Fibroblast of skin of abdomen (primary cell): ENCODE measurements at regions not wholly inside any gene's neighbourhood (a gene's known extent, or its start where the extent isn't known, plus 50 kb on each side); places are given as distances from the start of the nearest gene placed in this dataset.
"Not testable (repeated sequence)": the region's sequence is repeated elsewhere in the genome, so short reads cannot be mapped to it uniquely, and the experiment has no call there.

Source experiments
- DNase-seq: peaks from one replicate; pipeline ENCODE4 v3.0.0-alpha.2; 2013

DNA sequence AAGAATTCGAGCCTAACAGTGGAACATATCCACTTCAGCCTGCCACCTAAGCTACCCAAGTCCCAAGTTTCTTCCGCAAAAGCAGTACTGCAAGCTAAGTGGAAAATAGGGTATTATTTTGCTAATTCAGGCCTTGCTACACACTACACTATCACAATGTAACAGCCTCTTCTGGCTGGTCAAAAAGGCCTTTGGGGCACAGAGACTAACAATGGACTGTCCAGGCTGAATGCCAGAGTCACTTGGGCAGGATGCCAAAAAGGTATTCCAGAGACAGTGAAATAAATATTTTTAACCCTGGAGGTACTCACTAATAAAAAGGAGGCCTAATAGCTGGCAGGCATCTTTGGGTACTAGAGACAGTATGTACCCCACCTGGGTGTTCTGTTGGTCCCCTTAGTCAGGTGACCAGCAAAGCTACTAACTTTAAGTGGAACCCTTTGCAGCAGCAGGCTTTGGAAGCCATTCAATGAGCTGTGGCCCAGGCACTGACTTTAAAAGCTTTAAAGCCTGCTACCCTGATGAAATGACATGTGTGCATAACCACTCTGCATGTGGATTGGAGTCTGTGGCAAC lies 692.1 kb downstream of the HTR1B start:
- no peak for DNase-seq

DNA sequence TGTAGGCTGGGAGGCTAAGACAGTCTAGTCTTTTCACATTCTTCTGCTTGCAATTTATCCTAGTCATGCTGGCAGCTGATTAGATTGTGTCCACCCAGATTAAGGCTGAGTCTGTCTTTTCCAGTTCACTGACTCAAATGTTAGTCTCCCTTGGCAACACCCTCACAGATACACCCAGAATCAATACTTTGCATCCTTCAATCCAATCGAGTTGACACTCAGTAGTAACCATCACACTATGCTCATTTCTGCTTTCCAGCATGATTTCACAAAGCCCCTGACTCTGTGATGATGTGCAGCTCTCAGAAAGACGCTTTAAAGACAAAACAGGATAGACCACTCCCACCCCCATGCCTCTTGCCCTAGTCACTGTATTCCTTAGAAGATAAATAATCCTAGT lies 693.0 kb downstream of the HTR1B start:
- no peak for DNase-seq

DNA sequence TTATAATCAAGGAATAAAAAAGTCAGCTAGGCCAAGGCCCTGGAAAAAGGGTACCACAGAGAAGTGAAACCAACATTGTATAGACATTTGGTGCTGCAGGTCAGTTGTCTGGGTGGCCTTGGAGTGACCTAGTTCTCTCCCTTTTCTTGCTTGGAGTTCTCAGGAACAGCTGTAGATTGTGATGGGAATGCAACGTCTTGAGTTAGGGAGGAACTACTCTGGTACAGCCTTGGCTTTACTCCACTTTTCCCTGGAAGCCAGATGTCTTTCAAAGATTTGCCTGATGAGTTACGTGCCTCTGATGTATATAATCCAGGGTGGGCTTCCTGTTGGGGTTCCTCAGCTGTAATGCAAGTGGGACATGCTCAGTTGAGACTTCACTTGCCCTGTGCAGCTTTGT lies 694.7 kb downstream of the HTR1B start:
- DNase-seq, result no peak

DNA sequence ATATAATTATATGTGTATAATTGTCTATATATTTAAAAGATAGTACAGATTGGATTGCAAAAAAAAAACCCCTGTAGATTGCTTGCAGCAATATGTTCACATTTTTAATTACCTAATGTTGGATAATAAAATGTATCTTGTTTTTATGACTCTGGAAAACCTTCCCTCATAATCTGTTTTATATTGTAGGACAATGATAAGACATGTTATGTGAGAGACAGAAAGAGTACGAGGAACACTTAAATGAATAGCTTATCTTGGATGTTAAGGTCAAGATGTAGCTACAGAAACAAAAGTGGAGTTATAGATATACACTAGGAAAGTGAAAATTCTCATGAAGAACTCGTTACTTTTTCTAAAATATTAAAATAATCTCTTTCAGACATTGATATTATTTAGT lies 691.6 kb upstream of the IMPG1 start:
- no peak for DNase-seq

DNA sequence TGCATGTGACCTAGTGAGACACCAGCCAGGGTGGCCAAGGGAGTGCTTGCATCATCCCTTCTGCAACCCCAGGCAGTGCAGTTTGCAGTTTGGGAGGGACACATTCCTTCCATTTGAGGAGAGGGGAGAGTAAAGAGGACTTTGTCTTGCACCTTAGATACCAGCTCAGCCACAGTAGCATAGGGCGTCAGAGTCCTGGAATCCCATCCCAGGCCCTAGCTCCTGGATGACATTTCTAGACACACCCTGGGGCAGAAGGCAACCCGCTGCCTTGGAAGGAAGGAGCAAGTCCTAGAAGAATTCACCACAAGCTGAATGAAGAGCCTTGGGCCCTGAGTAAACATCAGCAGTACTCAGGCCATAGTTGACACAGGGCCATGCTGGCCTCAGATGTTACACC lies 680.4 kb upstream of the IMPG1 start:
- DNase-seq, result no peak

DNA sequence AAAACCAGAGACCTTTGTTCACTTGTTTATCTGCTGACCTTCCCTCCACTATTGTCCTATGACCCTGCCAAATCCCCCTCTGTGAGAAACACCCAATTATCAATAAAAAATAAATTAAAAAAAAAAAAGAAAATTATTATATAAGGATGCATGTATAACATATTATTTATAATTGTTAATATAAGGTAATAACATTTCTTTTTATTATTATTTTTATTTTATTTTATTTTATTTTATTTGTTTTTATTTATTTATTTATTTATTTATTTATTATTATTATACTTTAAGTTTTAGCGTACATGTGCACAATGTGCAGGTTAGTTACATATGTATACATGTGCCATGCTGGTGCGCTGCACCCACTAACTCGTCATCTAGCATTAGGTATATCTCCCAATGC lies 672.9 kb upstream of the IMPG1 start:
- not testable (repeated sequence) for DNase-seq

DNA sequence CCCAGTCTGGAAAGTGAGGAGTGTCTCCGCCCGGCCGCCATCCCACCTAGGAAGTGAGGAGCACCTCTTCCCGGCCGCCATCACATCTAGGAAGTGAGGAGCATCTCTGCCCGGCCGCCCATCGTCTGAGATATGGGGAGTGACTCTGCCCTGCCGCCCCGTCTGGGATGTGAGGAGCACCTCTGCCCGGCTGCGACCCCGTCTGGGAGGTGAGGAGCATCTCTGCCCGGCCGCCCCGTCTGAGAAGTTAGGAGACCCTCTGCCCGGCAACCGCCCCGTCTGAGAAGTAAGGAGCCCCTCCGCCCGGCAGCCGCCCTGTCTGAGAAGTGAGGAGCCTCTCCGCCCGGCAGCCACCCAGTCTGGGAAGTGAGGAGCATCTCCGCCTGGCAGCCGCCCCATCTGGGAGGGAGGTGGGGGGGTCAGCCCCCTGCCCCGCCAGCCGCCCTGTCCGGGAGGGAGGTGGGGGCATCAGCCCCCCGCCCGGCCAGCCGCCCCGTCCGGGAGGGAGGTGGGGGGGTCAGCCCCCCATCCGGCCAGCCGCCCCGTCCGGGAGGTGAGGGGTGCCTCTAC lies 671.8 kb upstream of the IMPG1 start:
- not testable (repeated sequence) for DNase-seq

DNA sequence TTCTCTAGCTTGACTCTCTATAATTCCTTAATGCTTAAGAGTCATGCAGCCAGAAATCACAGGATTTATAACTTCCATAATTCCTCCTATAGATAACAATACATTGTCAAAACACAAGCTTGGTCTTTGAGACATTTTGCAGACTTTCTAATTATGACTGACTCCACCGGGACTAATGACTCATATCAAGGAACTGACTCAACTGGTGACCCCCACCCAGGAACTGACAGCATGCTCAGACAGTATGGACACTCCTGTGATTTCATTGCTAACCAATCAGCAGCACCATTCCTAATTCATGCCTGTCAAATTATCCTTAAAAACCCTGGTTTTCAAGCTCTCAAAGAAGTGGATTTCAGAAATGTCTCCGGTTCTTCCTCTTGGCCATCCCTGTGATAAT lies 670.5 kb upstream of the IMPG1 start:
- DNase-seq, result peak; percentile 4

DNA sequence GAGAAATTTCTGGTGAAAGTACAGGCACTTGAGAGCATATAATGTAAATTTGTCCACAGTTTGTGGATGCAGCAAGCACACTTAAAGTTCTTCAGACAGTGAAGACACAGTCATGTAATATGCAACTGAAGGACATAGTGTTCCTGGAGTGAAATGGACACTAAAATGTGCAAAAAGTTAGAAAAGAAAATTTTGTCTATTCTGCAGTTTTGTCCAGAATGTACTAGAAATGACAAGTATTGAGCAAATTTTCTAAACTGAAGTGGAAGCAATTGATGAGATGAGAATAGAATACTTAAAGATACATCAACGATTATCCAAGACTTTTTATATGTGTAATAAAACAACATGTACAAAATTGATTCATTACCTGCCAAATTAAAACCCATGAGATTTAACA lies 647.0 kb upstream of the IMPG1 start:
- no peak for DNase-seq

DNA sequence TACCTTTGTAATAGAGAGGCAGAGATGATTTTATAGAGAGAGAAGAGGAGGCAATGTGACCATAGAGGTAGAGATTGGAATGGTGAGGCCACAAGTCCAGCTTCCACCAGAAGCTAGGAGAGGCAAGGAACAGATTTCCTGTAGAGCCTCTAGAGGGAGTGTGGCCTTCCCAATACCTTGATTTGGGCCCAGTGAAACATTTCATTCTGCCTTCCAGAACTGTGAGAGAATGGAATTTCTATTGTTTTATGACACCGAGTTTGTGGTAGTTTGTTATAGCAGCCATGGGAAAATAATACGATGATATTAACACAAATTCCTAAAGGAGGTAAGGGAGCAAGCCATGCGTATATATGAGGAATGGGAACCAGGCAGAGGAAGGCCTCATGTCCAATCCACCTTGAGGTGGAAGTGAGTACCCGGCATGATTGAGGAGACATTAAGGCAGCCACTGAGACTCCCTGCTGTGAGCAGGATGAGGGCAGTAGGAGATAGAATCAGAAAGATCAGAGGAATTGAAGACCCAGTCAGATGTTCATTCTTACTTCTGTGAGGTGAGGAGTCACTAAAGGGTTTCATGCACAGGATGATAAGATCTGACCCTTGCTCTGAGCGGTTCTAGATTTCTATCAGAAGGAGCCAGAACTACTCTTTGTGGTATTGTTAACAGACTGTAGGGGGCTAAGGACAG lies 636.3 kb upstream of the IMPG1 start:
- no peak for DNase-seq

DNA sequence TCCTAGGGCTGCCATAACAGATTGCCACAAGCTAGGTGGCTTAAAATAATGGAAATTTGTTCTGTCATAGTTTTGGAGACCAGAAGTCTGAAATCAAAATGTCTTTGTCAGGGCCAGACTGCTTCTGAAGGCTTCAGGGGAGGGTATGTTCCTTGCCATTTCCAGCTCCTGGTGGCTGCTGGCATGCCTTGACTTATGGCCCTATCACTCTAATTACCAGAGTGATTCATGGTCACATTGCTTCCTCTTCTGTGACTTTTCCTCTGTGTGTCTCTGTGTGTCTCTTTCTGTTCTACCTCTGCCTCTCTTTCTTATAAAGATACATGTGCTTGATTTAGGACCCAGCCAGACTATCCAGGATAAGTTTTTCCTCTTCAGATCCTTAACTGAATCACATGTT lies 635.2 kb upstream of the IMPG1 start:
- no peak for DNase-seq

DNA sequence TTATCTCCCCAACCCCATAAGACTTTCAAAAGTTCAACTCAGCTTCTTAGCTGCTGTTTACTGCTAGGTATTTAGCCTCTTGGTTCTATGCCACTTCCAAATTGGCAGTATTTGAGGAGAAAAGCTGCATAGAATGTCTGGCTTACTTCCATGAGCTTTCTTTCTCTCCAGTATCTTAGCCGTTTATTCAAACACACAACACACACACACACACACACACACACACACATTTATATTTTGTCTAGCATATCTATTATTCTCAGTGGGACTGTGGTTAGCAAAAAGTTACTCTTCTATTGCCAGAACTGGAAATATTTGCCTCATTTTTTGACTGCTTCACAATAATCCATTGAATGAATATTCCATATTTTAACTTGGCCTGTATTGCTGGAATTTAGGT lies 634.2 kb upstream of the IMPG1 start:
- no peak for DNase-seq

DNA sequence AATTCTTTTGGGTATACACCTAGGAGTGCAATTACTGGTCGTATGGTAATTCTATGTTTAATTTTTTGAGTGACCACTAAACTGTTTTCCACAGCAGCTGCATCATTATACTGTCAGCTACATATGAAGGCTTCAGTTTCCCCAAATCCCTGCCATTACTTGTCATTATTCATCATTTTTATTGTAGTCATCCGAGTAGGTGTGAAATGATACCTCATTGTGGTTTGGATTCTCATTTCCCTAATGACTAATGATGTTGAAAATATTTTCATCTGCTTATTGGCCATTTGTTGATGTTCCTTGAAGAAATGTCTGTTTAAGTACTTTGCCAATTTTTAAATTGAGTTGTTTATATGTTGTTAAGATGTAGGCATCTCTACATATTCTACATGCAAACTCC lies 633.6 kb upstream of the IMPG1 start:
- no peak for DNase-seq

DNA sequence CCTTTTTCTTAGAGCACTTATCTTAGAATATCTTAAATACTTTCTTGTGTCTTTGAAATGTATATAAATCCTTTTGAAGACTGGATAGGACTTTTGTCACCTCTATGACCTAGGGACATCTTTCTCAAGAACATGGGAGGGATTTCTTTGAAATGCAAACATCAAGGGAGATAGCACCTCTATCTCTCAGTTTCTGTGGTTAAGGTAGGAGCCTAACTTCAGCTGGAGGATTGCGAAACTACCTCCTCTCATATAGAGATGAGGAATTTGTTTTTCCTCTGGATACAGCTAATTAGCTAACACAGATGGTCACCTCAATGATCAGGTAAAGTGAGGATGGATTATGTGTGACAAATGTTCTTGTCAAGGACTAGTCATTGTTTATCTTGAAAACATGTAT lies 631.3 kb upstream of the IMPG1 start:
- no peak for DNase-seq

DNA sequence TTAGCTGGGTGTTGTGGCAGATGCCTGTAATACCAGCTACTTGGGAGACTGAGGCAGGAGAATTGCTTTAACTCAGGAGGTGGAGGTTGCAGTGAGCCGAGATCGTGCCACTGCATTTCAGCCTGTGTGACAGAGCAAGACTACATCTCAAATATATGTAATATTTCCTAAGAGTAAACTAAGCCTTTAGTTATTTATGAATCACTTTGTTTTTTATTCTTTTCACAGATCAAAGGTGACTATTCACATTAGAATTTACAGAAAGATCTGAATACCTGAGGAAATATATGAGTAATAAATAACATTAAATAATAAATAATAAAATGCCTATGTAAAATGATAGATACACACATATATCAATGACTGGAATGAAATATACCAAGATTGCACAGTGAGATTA lies 630.8 kb upstream of the IMPG1 start:
- DNase-seq, result no peak

DNA sequence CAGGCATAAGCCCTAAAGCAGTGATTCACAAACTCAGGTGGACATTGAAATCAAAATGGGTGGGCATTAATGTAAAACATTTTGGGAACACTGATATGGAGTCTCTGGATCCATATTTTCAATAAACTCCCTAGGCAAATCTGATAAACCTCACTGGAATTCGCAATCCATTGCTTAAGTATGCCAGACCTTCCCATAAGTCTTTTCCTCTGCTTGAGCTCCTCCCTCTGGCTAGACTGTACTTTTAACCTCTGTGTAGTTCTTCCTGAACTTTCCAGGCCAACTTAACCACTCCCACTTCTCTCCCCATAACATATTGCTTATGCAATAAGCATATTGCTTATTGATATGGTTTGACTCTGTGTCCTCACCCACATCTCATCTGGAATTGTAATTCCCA lies 629.7 kb upstream of the IMPG1 start:
- DNase-seq, result no peak

DNA sequence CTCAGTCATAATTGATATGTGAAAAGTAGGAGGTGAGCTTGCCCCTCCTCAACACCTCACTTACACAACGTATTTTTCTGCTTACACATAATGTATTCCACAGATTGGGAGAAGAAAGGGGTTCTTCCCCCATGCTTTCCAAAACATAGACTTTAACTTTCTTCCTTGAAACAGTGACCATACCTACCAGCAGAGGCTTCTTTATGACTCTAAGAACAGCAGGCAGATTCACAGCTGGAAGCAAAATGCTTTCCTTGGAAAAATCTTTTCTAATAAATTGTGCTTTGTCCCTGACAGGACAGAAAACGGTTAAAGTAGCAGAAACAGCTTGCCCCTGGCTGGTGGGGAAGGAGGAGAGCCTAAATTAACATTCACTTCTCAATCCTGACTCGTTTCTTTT lies 629.1 kb upstream of the IMPG1 start:
- no peak for DNase-seq

DNA sequence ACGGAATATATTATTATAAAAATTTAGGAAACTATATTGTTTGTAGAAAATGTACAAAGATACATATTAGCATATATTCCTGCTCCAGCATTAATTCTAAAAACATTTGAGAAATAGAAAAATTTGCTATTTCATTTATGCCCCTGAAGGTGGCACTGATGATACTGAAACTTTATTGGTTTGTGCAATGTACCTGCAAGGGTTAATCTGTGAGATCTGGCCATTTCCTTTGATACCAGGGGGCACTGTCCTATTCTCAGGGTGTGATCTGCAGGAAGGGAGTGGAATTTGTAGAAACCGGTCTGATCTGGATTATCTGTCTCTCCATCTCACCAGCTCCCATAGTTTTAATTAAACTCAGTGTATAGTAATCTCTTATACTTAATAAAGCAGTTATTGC lies 625.1 kb upstream of the IMPG1 start:
- DNase-seq, result peak; percentile 21

DNA sequence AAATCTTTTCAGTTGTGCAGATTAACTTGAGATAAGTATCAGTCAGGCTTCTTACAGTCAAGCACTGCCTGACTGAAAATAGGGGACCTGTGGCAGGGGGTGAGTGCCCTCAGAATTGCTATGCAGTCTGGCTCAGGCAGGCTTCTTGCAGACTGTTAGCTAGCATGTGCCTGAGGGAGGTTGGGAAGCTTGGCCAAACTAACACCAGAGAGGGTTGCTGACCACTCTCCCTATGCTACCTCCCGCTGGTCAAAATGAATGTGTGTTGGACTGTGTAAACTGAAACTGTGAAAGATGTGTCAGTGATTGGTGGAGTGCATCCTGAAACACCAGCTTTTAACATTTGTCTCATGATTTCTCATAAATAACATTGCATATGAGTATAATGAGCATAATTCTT lies 622.3 kb upstream of the IMPG1 start:
- no peak for DNase-seq

DNA sequence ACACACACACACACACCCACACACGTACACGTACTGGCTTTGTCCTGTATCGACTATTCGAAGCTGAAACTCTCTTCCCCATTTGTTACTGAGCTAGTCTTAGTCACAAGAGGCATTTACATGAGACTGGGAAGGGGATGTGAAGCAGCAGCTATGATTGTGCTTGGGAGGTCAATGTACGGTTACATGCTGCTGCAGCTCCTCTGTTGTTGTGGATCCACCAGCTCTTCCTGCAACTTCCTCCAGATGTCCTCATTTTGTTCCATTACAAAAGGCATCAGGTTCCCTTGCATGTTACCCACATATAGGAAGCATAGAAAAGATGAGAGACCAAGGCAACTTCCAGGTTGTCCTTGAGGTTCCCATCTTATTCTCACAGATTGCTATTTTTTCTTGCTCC lies 612.4 kb upstream of the IMPG1 start:
- peak; percentile 9 for DNase-seq

DNA sequence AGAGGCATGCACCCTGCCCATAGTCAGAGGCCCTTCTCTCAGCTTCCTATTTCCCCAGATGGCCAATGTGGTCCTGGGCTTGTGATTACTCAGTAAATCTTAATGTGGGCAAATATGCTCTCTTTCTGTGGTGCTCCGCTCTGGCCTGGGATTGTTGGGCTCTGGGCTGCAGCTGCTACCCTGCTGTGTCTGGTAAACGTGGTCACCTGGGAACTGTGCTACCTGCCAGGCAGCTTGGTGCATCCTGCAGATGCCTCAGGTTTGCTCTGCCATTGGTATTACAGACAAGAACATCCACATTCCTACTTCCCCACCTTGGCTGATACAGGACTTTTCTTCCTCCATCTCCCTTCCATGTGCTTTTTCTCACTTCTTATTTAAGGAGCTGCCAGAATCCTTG lies 611.5 kb upstream of the IMPG1 start:
- no peak for DNase-seq

DNA sequence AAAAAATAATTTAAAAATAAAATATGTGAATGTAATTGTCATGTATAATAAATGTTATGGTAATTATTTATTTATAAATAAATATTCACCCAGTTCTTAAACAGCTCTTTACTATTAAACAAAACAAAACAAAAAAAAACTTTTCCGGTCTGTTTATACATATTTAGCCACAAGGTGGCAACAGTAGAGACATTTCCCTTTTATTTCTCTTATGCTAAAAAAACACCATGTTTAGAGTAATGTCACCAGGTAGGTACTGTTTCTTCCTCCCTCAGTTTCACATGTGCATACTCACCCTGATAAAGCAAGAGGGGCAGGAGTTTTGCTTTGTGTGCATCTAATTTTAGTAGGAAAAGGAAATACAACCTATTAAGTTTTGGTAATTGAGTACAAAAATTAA lies 610.4 kb upstream of the IMPG1 start:
- peak; percentile 9 for DNase-seq

DNA sequence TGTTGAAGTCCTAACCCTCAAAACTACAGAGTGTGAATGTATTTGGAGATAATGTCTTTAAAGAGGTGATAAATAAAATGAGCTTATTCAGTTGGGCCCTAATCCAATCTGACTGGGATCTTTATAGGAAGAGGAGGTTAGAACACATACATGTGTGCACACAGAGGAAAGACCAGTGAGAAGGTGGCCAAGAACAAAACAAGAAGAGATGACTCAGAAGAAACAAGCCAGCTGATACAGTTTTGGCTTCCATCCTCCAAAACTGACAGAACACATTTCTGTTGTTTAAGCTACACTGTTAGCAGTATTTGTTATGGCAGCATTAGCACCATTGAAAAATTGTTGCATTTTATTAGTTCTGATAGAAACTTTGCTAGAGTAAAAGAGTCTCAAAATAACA lies 609.3 kb upstream of the IMPG1 start:
- peak; percentile 12 for DNase-seq

DNA sequence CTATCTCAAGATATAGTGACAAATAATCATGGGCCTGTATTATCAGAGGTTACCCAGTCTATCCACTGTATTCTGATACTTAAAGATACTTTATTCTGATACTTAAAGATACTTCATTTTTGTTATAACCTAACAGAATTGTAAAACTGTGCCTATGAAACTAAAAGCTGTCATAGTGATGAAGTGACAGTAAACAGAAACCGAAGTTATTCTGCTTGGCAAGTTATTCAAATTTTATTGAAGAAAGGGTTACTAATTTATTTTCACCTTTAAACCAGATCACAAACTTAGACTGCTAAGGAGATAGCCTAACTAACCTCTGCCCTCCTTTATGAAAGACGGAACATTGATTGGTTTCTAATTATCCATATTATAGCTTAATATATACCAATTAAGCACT lies 604.6 kb upstream of the IMPG1 start:
- no peak for DNase-seq

DNA sequence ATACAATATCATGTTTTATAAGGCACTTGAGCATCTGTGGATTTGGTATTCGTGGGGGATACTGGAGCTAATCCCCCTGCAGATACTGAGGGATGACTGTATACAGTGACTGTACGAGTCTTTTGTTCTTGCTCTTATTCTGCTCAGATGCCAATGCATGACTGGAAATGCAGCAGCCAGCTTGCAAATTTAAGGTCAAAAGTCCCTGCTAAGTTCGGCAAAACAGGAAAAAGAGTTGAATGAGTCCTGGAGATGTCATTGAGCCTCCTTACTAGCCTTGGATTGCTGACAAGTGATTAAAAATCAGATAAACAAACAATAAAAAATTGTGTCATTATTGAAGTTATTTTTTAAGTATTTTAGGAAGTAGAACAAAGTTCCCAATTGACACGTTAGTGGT lies 599.3 kb upstream of the IMPG1 start:
- DNase-seq, result no peak
